GM18498 (cell line): ENCODE measurements at regions not wholly inside any gene's neighbourhood (a gene's known extent, or its start where the extent isn't known, plus 50 kb on each side); places are given as distances from the start of the nearest gene placed in this dataset.
A peak's percentile ranks its signal among the peaks of the same experiment; 100 is the strongest.

Experiments
- ATAC-seq: cut with Tn5 transposase; IDR thresholded peaks from one replicate; pipeline ENCODE4 v1.9.1; 2021; ENCODE audit warnings: mild to moderate bottlenecking, moderate library complexity; ENCODE audit not compliant: unreplicated experiment

- ATAC-seq, result no peak
These were observed 70.6 kb upstream of the TCF21 start for GRCh38 chr6:133818320-133818719.

- ATAC-seq, result no peak
These were observed 68.7 kb upstream of the TCF21 start for GRCh38 chr6:133820208-133820607.

- no peak for ATAC-seq
These were observed 61.1 kb upstream of the TCF21 start for GRCh38 chr6:133827766-133828165.

- ATAC-seq, result no peak
These were observed 55.0 kb upstream of the TCF21 start for GRCh38 chr6:133833949-133834359.

DNA sequence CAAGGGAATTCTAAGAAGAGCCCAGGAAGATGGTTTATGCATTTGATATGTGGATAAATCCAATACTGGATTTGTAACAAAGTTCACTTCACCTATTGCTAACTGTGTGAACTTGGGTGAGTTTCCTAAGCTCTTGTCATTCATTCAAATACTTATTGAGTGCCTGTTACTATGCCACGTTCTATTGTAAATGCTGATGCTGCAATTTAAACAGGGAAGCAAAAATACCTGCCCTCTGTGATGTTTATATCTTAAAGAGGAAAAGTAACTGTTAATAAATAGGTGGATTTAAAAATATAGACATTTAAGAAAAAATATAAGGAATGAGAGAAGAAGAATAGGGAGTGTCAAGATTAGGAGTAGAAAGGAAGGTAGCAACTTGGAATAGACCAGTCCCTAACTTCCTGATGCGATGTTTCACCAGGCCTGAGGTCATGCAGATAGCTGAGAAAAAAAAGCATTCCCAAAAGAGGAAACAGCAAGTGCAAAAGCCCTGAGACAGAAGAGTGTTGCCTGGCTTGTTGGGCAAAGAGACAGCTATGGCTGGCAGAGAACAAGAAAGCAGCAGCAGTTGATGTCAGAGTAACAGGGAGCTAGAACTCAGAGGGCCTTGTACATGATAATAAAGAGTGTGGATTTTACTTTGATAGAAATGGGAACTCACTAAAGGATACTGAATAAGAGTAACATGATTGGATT, 54.3 kb upstream of the TCF21 start:
- no peak for ATAC-seq

DNA sequence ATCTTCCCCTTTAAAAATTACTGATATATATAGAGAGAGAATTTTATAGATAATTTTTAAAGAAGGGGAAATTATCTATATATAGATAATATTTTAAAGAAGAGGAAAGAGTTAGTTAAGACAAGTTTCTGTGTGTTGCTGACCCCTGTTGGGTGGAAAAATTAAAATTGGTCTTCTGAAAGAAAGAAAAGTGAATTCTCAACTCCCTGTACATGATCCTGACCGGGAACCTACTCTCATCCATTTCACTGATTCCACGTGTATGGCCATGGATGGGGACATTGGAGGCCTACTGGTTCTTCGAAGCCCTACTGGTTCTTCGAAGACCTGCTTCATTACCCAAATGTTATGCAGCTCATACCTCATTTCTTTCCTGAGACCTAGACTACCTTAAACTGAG, 53.0 kb upstream of the TCF21 start:
- no peak for ATAC-seq

GRCh38 chr6:133837801-133838349, 51.0 kb upstream of the TCF21 start:
- ATAC-seq, result peak; percentile 86
